ENCODE measurements at regions not wholly inside any gene's neighbourhood (a gene's known extent, or its start where the extent isn't known, plus 50 kb on each side); places are given as distances from the start of the nearest gene placed in this dataset.

DNA sequence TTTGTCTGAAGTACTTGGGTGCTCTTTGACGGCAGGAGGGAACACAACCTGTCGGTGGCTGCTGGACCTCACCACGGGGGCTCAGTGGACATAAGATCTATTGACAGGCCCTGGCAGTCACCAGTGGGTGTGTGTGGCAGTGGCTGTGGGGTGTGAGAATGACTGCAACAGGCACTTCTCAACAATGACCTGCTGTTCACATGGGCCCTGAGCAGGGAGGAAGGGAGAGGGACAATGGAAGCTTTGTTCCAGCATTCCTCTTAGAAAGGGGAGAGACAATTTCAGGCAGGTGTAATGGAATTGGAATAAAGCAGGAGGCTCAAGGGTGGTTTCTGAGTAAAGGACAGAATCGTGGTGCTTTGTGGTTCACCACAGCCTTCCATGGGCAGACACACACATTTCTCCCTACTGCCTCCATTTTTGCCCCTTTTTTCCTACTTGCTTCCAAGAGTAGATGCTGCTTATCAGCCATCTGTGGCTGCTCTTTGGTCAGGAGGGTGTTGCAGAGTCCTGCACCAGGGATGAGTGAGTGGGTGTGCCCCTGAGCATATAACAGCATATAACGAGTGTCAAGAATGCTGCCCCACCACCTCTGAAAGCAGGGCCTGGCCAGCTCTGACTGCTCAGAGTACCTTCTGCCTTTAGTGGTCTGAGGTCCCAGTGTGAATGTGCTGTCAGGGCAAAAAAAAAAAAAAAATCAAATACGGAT lies 267.7 kb downstream of the RASSF9 start:
- no peak overlapping the region for H3K27ac Mint-ChIP-seq (ENCODE audit: unreplicated experiment)
- no peak for DNase-seq (ENCODE audit: extremely low spot score, unreplicated experiment)
- H3K36me3 Mint-ChIP-seq (ENCODE audit: unreplicated experiment), result no peaks in the 10 kb centered on the region
- no peaks in the 10 kb centered on the region for H3K9me3 Mint-ChIP-seq (ENCODE audit: unreplicated experiment)
- H3K4me3 Mint-ChIP-seq (ENCODE audit: unreplicated experiment), result no peak overlapping the region
- no peak for TF ChIP-seq CTCF (IDR thresholded peaks at IDR 0.05)
- no peaks in the 10 kb centered on the region for H3K4me1 Mint-ChIP-seq (ENCODE audit: unreplicated experiment)
- no peaks in the 10 kb centered on the region for H3K27me3 Mint-ChIP-seq (ENCODE audit: unreplicated experiment)

- H3K36me3 Mint-ChIP-seq (ENCODE audit: unreplicated experiment), result no peaks in the 10 kb centered on the region
- H3K9me3 Mint-ChIP-seq (ENCODE audit: unreplicated experiment), result no peaks in the 10 kb centered on the region
- peaks cover 2% of the 10 kb centered on the region for H3K4me1 Mint-ChIP-seq (ENCODE audit: unreplicated experiment)
- no peak overlapping the region for H3K4me3 Mint-ChIP-seq (ENCODE audit: unreplicated experiment)
- no peaks in the 10 kb centered on the region for H3K27me3 Mint-ChIP-seq (ENCODE audit: unreplicated experiment)
- TF ChIP-seq CTCF (IDR thresholded peaks at IDR 0.05), result no peak
- H3K27ac Mint-ChIP-seq (ENCODE audit: unreplicated experiment), result no peak overlapping the region
- DNase-seq (ENCODE audit: extremely low spot score, unreplicated experiment), result no peak
Observed at GRCh38 chr12:85569261-85569660, 266.9 kb downstream of the RASSF9 start.

- Mint-ChIP-seq H3K4me3 (ENCODE audit: unreplicated experiment) (no peak overlapping the region), H3K4me1 (ENCODE audit: unreplicated experiment) (peaks cover 2% of the 10 kb centered on the region), H3K9me3 (ENCODE audit: unreplicated experiment) (no peaks in the 10 kb centered on the region), H3K27ac (ENCODE audit: unreplicated experiment) (no peak overlapping the region), H3K36me3 (ENCODE audit: unreplicated experiment) (no peaks in the 10 kb centered on the region), H3K27me3 (ENCODE audit: unreplicated experiment) (no peaks in the 10 kb centered on the region)
- DNase-seq (ENCODE audit: extremely low spot score, unreplicated experiment), result no peak
- TF ChIP-seq CTCF (IDR thresholded peaks at IDR 0.05), result no peak
Observed at GRCh38 chr12:85572956-85573355, 263.3 kb downstream of the RASSF9 start.

GRCh38 chr12:85573635-85574214 lies 262.5 kb downstream of the RASSF9 start:
- Mint-ChIP-seq H3K4me3 (ENCODE audit: unreplicated experiment) (no peak overlapping the region), H3K27ac (ENCODE audit: unreplicated experiment) (no peak overlapping the region), H3K9me3 (ENCODE audit: unreplicated experiment) (no peaks in the 10 kb centered on the region), H3K36me3 (ENCODE audit: unreplicated experiment) (no peaks in the 10 kb centered on the region), H3K4me1 (ENCODE audit: unreplicated experiment) (peaks cover 2% of the 10 kb centered on the region), H3K27me3 (ENCODE audit: unreplicated experiment) (no peaks in the 10 kb centered on the region)
- no peak for TF ChIP-seq CTCF (IDR thresholded peaks at IDR 0.05)
- no peak for DNase-seq (ENCODE audit: extremely low spot score, unreplicated experiment)

DNA sequence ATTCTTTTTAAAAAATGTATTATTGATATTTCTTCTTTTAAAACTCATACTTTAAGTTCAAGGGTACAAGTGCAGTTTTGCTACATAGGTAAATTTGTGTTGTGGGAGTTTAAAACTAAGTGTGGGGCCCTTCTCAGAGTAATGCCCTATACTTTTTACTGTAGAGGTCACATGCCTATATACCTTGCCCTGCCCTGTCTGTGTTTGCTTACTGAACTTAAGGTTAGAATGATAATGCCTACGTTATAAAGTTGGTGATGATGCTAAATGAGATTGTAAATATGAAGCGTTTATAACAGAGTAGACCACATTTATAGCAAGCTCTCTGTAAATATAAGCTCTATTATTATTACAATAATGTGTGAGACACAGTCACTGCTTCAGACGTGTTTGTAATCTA lies 261.9 kb downstream of the RASSF9 start:
- H3K27me3 Mint-ChIP-seq (ENCODE audit: unreplicated experiment), result no peaks in the 10 kb centered on the region
- H3K36me3 Mint-ChIP-seq (ENCODE audit: unreplicated experiment), result no peaks in the 10 kb centered on the region
- no peak for DNase-seq (ENCODE audit: extremely low spot score, unreplicated experiment)
- H3K27ac Mint-ChIP-seq (ENCODE audit: unreplicated experiment), result no peak overlapping the region
- no peaks in the 10 kb centered on the region for H3K9me3 Mint-ChIP-seq (ENCODE audit: unreplicated experiment)
- no peak overlapping the region for H3K4me3 Mint-ChIP-seq (ENCODE audit: unreplicated experiment)
- H3K4me1 Mint-ChIP-seq (ENCODE audit: unreplicated experiment), result peaks cover 2% of the 10 kb centered on the region
- TF ChIP-seq CTCF (IDR thresholded peaks at IDR 0.05), result no peak
